ENCODE measurements at regions not wholly inside any gene's neighbourhood (a gene's known extent, or its start where the extent isn't known, plus 50 kb on each side); places are given as distances from the start of the nearest gene placed in this dataset.

- TF ChIP-seq, protein P1, sequence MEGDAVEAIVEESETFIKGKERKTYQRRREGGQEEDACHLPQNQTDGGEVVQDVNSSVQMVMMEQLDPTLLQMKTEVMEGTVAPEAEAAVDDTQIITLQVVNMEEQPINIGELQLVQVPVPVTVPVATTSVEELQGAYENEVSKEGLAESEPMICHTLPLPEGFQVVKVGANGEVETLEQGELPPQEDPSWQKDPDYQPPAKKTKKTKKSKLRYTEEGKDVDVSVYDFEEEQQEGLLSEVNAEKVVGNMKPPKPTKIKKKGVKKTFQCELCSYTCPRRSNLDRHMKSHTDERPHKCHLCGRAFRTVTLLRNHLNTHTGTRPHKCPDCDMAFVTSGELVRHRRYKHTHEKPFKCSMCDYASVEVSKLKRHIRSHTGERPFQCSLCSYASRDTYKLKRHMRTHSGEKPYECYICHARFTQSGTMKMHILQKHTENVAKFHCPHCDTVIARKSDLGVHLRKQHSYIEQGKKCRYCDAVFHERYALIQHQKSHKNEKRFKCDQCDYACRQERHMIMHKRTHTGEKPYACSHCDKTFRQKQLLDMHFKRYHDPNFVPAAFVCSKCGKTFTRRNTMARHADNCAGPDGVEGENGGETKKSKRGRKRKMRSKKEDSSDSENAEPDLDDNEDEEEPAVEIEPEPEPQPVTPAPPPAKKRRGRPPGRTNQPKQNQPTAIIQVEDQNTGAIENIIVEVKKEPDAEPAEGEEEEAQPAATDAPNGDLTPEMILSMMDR (conservative IDR thresholded peaks at IDR 0.05): no peak
- TF ChIP-seq EZH2 (IDR thresholded peaks at IDR 0.05; ENCODE audit: low read depth): no peak
These were observed 140.0 kb upstream of the BCOR start for GRCh38 chrX:40237731-40238178.

Data from PC-9 (cell line).